ENCODE measurements at regions not wholly inside any gene's neighbourhood (a gene's known extent, or its start where the extent isn't known, plus 50 kb on each side); places are given as distances from the start of the nearest gene placed in this dataset.

DNA sequence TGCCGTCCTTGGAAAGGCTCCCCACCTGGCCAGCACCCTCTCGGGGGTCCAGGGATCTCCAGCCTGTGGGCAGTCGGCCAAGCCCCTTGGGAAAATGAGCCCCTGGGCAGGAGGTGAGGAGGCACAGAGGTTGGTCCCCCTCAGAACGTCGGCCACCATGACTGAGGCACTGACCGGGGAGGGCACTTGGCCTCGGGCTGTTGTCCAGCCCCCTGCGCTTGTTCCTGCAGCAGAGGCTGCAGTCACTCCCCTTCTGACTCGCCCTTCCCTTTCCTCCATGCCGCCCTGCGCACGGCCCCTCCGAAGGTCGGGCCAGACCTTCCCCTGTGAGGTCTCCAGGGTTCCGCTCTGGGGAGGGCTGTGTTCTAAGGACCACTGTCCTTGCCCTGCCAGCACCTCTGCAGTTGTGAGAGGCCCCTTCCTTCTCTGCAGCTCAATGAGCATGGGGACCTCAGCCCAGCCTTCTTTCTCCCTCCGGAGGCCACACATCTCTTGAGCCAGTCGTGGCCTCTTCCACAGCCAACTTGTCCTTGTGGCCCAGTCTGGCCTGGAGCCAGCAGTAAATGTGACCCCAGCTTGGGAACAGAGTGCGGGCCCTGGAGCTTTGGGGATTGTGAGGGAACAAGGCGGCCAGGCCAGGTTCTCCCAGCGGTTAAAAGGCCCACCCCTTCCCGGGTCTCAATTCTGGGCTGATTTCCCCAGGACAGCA, 195.5 kb downstream of the DLL1 start:
- H2BK15ac ChIP-seq (ENCODE audit: low read depth, poor library complexity, severe bottlenecking), result no peak overlapping the region
- WGBS, result 85% methylated on average over 21 of the region's 21 CpGs
- H2BK12ac ChIP-seq (ENCODE audit: low read length in 2 of 2), result no peak overlapping the region
- H3K79me1 ChIP-seq (replicated peaks; ENCODE audit: low read length, poor library complexity, severe bottlenecking), result no peaks in the 10 kb centered on the region
- no peak overlapping the region for H3K4me2 ChIP-seq (ENCODE audit: low read length, poor library complexity, severe bottlenecking)
- H2BK120ac ChIP-seq (ENCODE audit: low read depth, low read length), result no peak overlapping the region
- H4K91ac ChIP-seq (ENCODE audit: low read length), result no peak overlapping the region
- DNase-seq, result no peak
- H3K4me1 ChIP-seq (ENCODE audit: control insufficient read depth, insufficient read depth, low read depth, low read length), result no peaks in the 10 kb centered on the region
- H3K14ac ChIP-seq (ENCODE audit: low read length in 2 of 2), result no peak overlapping the region
- no peak overlapping the region for H3K4ac ChIP-seq (ENCODE audit: low read depth in 1 of 2, low read length in 2 of 2)
- no peaks in the 10 kb centered on the region for H3K9me3 ChIP-seq (ENCODE audit: control insufficient read depth, low read length)
- peaks cover 0 to 47% of the 10 kb centered on the region in 2 experiments for H3K27me3 ChIP-seq (ENCODE audit: control insufficient read depth in 1 of 2, insufficient read depth in 1 of 2, low read length in 2 of 2)
- no peaks in the 10 kb centered on the region for H3K36me3 ChIP-seq (ENCODE audit: control insufficient read depth in 1 of 2, insufficient read depth in 2 of 2, low read depth in 1 of 2, low read length in 2 of 2)
- no peak overlapping the region for H3K4me3 ChIP-seq (ENCODE audit: insufficient read depth in 1 of 2, low read depth in 1 of 2, low read length in 2 of 2)
- H3K27ac ChIP-seq (ENCODE audit: low read length, poor library complexity, severe bottlenecking), result no peak overlapping the region
- no peak overlapping the region for H3K23ac ChIP-seq (ENCODE audit: low read length in 2 of 2)
- H3K9ac ChIP-seq (ENCODE audit: low read length), result no peak overlapping the region
- no peak overlapping the region for H4K8ac ChIP-seq (ENCODE audit: low read length)
- no peak overlapping the region for H2AK5ac ChIP-seq (ENCODE audit: low read length, severe bottlenecking)
- no peak overlapping the region for H2AFZ ChIP-seq (ENCODE audit: low read depth, low read length)
- peak overlapping the region; percentile 25 for H2BK5ac ChIP-seq (ENCODE audit: low read depth, low read length, poor library complexity, severe bottlenecking)
- H3K18ac ChIP-seq (ENCODE audit: low read depth in 1 of 2, low read length in 2 of 2), result no peak overlapping the region

DNA sequence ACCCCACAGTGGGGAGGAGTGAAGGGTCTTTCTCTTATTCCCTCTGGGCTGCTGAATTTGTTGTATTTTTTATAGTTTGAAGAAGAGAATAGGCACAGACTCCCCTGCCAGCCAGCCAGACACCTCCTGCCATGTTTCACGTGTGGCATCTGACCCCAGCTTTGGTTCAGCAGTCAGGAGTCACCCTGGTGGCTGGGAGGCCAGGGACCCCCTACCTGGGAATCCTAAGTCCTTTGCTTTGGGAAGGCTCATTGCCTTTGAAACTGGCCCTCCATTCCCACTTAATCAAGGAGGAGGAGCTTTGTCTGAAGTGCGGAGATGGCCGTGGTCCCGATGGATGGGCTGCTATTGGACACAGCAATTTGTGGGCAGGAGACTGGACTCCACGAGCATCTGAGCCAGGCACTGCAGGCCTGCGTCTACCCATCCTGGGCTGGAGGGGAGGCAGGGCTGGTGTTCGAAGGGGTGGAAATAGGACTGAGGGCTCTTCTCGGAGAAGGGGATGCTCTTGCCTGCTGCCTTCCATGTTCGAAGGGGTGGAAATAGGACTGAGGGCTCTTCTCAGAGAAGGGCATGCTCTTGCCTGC, 196.1 kb downstream of the DLL1 start:
- H3K9me3 ChIP-seq (ENCODE audit: control insufficient read depth, low read length), result no peaks in the 10 kb centered on the region
- no peak overlapping the region for H3K18ac ChIP-seq (ENCODE audit: low read depth in 1 of 2, low read length in 2 of 2)
- 85% methylated on average over 9 of the region's 9 CpGs for WGBS
- H3K79me1 ChIP-seq (replicated peaks; ENCODE audit: low read length, poor library complexity, severe bottlenecking), result no peaks in the 10 kb centered on the region
- no peaks in the 10 kb centered on the region for H3K4me1 ChIP-seq (ENCODE audit: control insufficient read depth, insufficient read depth, low read depth, low read length)
- no peak overlapping the region for H2BK5ac ChIP-seq (ENCODE audit: low read depth, low read length, poor library complexity, severe bottlenecking)
- DNase-seq, result no peak
- H3K9ac ChIP-seq (ENCODE audit: low read length), result no peak overlapping the region
- no peak overlapping the region for H4K8ac ChIP-seq (ENCODE audit: low read length)
- H3K14ac ChIP-seq (ENCODE audit: low read length in 2 of 2), result no peak overlapping the region
- H3K4ac ChIP-seq (ENCODE audit: low read depth in 1 of 2, low read length in 2 of 2), result no peak overlapping the region
- H2BK15ac ChIP-seq (ENCODE audit: low read depth, poor library complexity, severe bottlenecking), result no peak overlapping the region
- H3K36me3 ChIP-seq (ENCODE audit: control insufficient read depth in 1 of 2, insufficient read depth in 2 of 2, low read depth in 1 of 2, low read length in 2 of 2), result no peaks in the 10 kb centered on the region
- H2BK120ac ChIP-seq (ENCODE audit: low read depth, low read length), result no peak overlapping the region
- no peak overlapping the region for H3K4me3 ChIP-seq (ENCODE audit: insufficient read depth in 1 of 2, low read depth in 1 of 2, low read length in 2 of 2)
- H2BK12ac ChIP-seq (ENCODE audit: low read length in 2 of 2), result no peak overlapping the region
- no peak overlapping the region for H4K91ac ChIP-seq (ENCODE audit: low read length)
- H2AK5ac ChIP-seq (ENCODE audit: low read length, severe bottlenecking), result no peak overlapping the region
- no peak overlapping the region for H3K4me2 ChIP-seq (ENCODE audit: low read length, poor library complexity, severe bottlenecking)
- H3K23ac ChIP-seq (ENCODE audit: low read length in 2 of 2), result no peak overlapping the region
- H3K27me3 ChIP-seq (ENCODE audit: control insufficient read depth in 1 of 2, insufficient read depth in 1 of 2, low read length in 2 of 2), result peaks cover 0 to 47% of the 10 kb centered on the region in 2 experiments
- no peak overlapping the region for H3K27ac ChIP-seq (ENCODE audit: low read length, poor library complexity, severe bottlenecking)
- no peak overlapping the region for H2AFZ ChIP-seq (ENCODE audit: low read depth, low read length)

DNA sequence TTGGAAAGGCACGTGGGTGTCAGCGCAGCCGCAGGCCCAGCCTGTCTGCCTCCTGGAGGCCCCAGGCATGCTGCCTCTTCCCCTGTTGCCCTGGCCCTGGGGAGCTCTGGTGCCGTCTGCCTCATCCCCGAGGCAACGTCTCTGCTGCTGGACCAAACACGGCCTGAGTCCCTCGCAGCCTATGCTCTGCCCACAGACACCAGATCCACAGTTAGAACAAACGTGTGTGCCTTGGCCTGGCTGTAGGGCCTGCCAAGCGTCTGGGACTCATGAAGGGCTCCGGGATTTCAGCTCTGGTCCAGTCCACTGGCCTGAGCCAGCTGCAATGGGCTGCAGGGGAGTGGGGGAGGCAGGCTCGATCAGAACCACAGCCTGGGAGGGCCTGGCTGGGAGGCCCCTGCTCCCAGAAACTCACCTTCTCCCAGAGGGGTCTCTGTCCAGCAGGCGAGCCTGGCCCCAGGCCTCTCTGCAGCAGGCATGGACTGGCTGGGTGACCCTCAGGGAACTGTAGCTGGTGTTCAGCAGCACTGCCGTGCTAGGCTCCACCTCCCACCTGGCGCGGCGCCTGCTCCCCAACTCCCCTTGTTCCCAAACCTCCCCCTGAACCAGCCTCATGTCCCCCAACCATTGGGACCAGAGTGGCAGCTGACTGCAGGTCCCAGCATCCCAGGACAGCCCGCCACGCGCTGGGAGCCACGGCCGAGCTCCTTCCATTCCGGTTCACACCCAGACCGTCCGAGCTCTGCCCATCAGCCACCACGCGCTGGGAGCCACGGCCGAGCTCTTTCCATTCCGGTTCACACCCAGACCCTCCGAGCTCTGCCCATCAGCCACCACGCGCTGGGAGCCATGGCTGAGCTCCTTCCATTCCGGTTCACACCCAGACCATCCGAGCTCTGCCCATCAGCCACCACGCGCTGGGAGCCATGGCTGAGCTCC, 197.0 kb downstream of the DLL1 start:
- H3K9ac ChIP-seq (ENCODE audit: low read length), result no peak overlapping the region
- no peak overlapping the region for H3K4ac ChIP-seq (ENCODE audit: low read depth in 1 of 2, low read length in 2 of 2)
- H2BK120ac ChIP-seq (ENCODE audit: low read depth, low read length), result no peak overlapping the region
- no peaks in the 10 kb centered on the region for H3K36me3 ChIP-seq (ENCODE audit: control insufficient read depth in 1 of 2, insufficient read depth in 2 of 2, low read depth in 1 of 2, low read length in 2 of 2)
- H3K27ac ChIP-seq (ENCODE audit: low read length, poor library complexity, severe bottlenecking), result no peak overlapping the region
- no peak overlapping the region for H4K91ac ChIP-seq (ENCODE audit: low read length)
- H2BK5ac ChIP-seq (ENCODE audit: low read depth, low read length, poor library complexity, severe bottlenecking), result no peak overlapping the region
- H3K4me2 ChIP-seq (ENCODE audit: low read length, poor library complexity, severe bottlenecking), result no peak overlapping the region
- H3K9me3 ChIP-seq (ENCODE audit: control insufficient read depth, low read length), result no peaks in the 10 kb centered on the region
- no peak overlapping the region for H2BK12ac ChIP-seq (ENCODE audit: low read length in 2 of 2)
- H3K23ac ChIP-seq (ENCODE audit: low read length in 2 of 2), result no peak overlapping the region
- no peak overlapping the region for H4K8ac ChIP-seq (ENCODE audit: low read length)
- no peak overlapping the region for H2AK5ac ChIP-seq (ENCODE audit: low read length, severe bottlenecking)
- no peaks in the 10 kb centered on the region for H3K79me1 ChIP-seq (replicated peaks; ENCODE audit: low read length, poor library complexity, severe bottlenecking)
- H2AFZ ChIP-seq (ENCODE audit: low read depth, low read length), result no peak overlapping the region
- H3K4me3 ChIP-seq (ENCODE audit: insufficient read depth in 1 of 2, low read depth in 1 of 2, low read length in 2 of 2), result no peak overlapping the region
- WGBS, result 87% methylated on average over 34 of the region's 37 CpGs
- no peak overlapping the region for H3K14ac ChIP-seq (ENCODE audit: low read length in 2 of 2)
- H3K18ac ChIP-seq (ENCODE audit: low read depth in 1 of 2, low read length in 2 of 2), result no peak overlapping the region
- peaks cover 0 to 47% of the 10 kb centered on the region in 2 experiments for H3K27me3 ChIP-seq (ENCODE audit: control insufficient read depth in 1 of 2, insufficient read depth in 1 of 2, low read length in 2 of 2)
- H3K4me1 ChIP-seq (ENCODE audit: control insufficient read depth, insufficient read depth, low read depth, low read length), result no peaks in the 10 kb centered on the region
- no peak overlapping the region for H2BK15ac ChIP-seq (ENCODE audit: low read depth, poor library complexity, severe bottlenecking)
- no peak for DNase-seq

DNA sequence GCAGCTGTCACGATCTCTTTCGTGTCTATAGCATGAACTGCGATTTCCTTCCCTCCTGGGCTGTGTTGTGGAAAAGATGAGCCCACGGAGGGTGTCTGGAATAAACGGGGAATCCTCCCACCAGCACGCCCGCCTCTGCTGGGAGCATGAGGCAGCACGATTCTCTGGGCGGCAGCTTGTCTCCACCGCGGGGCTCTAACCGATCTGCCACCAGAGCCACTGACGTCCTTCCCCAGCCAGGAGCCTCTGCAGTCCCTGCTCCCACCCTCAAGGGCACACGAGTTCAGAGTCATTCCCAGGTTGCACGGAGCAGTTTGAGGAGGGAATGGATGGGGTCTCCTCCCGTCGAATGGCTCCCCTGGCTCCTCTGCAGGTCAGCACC, 197.6 kb downstream of the DLL1 start:
- Histone ChIP-seq H3K9me3 (ENCODE audit: control insufficient read depth, low read length) (no peaks in the 10 kb centered on the region), H2BK5ac (ENCODE audit: low read depth, low read length, poor library complexity, severe bottlenecking) (no peak overlapping the region), H3K4me3 (ENCODE audit: insufficient read depth in 1 of 2, low read depth in 1 of 2, low read length in 2 of 2) (no peak overlapping the region), H3K27me3 (ENCODE audit: control insufficient read depth in 1 of 2, insufficient read depth in 1 of 2, low read length in 2 of 2) (peaks cover 0 to 47% of the 10 kb centered on the region in 2 experiments), H2BK15ac (ENCODE audit: low read depth, poor library complexity, severe bottlenecking) (no peak overlapping the region), H3K4me1 (ENCODE audit: control insufficient read depth, insufficient read depth, low read depth, low read length) (no peaks in the 10 kb centered on the region), H3K14ac (ENCODE audit: low read length in 2 of 2) (no peak overlapping the region), H4K8ac (ENCODE audit: low read length) (no peak overlapping the region), H3K23ac (ENCODE audit: low read length in 2 of 2) (no peak overlapping the region), H3K27ac (ENCODE audit: low read length, poor library complexity, severe bottlenecking) (no peak overlapping the region), H2AK5ac (ENCODE audit: low read length, severe bottlenecking) (no peak overlapping the region), H2BK120ac (ENCODE audit: low read depth, low read length) (no peak overlapping the region), H2BK12ac (ENCODE audit: low read length in 2 of 2) (no peak overlapping the region), H3K79me1 (replicated peaks; ENCODE audit: low read length, poor library complexity, severe bottlenecking) (no peaks in the 10 kb centered on the region), H3K4me2 (ENCODE audit: low read length, poor library complexity, severe bottlenecking) (no peak overlapping the region), H4K91ac (ENCODE audit: low read length) (no peak overlapping the region), H3K36me3 (ENCODE audit: control insufficient read depth in 1 of 2, insufficient read depth in 2 of 2, low read depth in 1 of 2, low read length in 2 of 2) (no peaks in the 10 kb centered on the region), H3K9ac (ENCODE audit: low read length) (no peak overlapping the region), H3K4ac (ENCODE audit: low read depth in 1 of 2, low read length in 2 of 2) (no peak overlapping the region), H2AFZ (ENCODE audit: low read depth, low read length) (no peak overlapping the region), H3K18ac (ENCODE audit: low read depth in 1 of 2, low read length in 2 of 2) (no peak overlapping the region)
- 86% methylated on average over 17 of the region's 17 CpGs for WGBS
- DNase-seq, result no peak

All from mesenchymal stem cell (in vitro differentiated cells and primary cell).